ENCODE measurements at regions not wholly inside any gene's neighbourhood (a gene's known extent, or its start where the extent isn't known, plus 50 kb on each side); places are given as distances from the start of the nearest gene placed in this dataset.

- Histone ChIP-seq H3K36me3 (no peaks in the 10 kb centered on the region), H3K4me3 (ENCODE audit: low read depth, low read length) (no peak overlapping the region), H3K27me3 (ENCODE audit: insufficient read depth, low read depth, severe bottlenecking) (peaks cover 78% of the 10 kb centered on the region), H3K9me3 (ENCODE audit: severe bottlenecking) (peaks cover 6% of the 10 kb centered on the region), H3K27ac (no peak overlapping the region)
- no peak for TF ChIP-seq CTCF (IDR thresholded peaks at IDR 0.05; ENCODE audit: low read depth, low read length)
- no peak for DNase-seq
Measured at GRCh38 chr20:56934888-56935287, 305.8 kb downstream of the TFAP2C start.

DNA sequence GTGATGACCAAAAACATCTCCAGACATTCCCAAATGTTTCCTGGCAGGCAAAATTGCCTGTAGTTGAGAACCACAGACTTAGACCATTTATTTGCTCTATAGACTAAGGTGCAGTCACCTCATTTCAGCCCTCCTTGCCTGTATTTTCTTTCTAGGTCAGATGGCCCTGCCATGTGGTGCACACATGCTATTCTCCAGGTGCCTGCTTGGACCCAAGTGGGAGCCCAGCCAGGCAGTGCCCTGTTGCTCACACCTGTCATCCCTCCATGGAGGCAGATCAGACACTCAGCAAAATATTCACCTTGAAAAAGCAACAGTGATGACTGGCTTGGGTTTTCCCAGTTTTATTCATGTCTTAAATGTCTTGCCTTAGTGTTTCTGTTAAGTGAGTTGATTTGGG is 311.4 kb downstream of the TFAP2C start:
- no peaks in the 10 kb centered on the region for H3K36me3 ChIP-seq
- no peak overlapping the region for H3K27ac ChIP-seq
- H3K9me3 ChIP-seq (ENCODE audit: severe bottlenecking) = peaks cover 6% of the 10 kb centered on the region
- H3K27me3 ChIP-seq (ENCODE audit: insufficient read depth, low read depth, severe bottlenecking) = peaks cover 90% of the 10 kb centered on the region
- no peak for DNase-seq
- TF ChIP-seq CTCF (IDR thresholded peaks at IDR 0.05; ENCODE audit: low read depth, low read length) = no peak
- no peak overlapping the region for H3K4me3 ChIP-seq (ENCODE audit: low read depth, low read length)

DNA sequence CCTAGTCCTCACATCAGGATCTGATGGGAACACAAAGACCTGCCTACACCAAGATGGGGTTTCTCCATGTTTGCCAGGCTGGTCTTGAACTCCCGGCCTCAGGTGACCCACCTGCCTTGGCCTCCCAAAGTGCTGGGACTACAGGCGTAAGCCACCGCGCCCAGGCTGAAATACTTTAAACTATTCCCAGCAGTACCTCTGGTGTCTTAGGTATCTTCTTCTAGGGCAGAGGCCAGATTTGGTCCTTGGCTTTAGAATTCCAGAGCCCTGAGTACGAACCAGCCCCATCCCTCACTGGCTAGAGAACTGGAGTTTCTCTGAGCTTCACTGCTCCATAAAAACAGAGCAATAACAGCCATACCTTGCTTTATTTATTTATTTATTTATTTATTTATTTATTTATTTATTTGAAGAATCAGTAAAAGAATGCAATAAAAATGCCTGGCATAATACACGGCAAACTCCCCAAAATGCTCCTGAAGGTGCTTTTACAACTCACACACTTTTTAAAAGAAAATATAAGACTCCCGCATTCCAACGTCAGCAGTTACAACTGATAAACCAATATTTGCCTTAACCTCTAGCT is 312.1 kb downstream of the TFAP2C start:
- no peak for DNase-seq
- peaks cover 90% of the 10 kb centered on the region for H3K27me3 ChIP-seq (ENCODE audit: insufficient read depth, low read depth, severe bottlenecking)
- peaks cover 6% of the 10 kb centered on the region for H3K9me3 ChIP-seq (ENCODE audit: severe bottlenecking)
- no peak for TF ChIP-seq CTCF (IDR thresholded peaks at IDR 0.05; ENCODE audit: low read depth, low read length)
- H3K36me3 ChIP-seq = no peaks in the 10 kb centered on the region
- H3K27ac ChIP-seq = no peak overlapping the region
- no peak overlapping the region for H3K4me3 ChIP-seq (ENCODE audit: low read depth, low read length)

DNA sequence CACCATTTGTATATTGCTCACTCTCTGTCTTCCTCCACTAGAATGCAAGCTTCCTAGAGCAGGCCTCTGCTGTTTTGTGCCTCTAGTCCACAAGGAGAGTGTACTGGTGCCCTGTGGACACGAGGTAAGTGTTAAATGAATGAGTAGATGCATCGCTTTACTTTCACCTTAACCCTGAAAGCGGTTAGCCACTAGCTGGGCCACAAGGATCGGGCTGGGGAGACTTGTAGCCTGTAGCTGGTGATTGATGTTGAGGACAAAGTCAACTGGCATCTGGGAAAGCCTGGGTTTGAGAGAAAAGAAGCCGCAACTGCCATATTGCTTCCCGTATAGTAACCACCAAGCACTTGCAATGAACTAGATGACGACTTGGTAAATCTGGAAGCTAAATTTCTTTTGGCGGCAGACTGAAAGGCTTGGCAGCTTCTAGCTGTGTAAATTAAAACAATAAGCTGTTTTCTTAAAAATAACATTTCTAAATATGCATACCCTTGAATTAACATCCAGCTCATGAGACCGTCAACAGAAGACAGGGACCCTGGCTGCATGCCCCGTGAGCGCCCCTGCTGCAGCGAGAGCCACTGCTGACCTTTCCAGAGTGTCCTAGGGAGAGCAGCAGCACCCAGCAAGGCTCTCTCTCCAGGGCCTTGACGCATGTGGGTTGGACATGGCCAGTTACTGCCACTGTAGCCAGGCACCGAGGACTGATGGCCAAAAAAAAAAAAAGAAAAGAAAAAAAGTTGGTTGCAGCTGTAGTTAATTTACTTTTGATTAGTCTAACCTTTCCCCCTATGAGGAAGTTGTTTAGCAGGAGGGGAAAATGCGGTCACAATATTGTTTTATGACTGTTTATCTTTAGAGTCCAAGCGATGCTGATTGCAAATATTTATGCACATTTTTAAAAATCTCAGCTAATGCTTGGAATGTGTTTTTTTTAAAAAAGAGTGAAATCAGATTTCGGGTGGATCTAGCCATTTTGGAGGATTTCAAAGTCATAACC is 315.1 kb downstream of the TFAP2C start:
- no peaks in the 10 kb centered on the region for H3K36me3 ChIP-seq
- TF ChIP-seq CTCF (IDR thresholded peaks at IDR 0.05; ENCODE audit: low read depth, low read length) = no peak
- H3K27me3 ChIP-seq (ENCODE audit: insufficient read depth, low read depth, severe bottlenecking) = peaks cover 91% of the 10 kb centered on the region
- H3K9me3 ChIP-seq (ENCODE audit: severe bottlenecking) = peaks cover 2% of the 10 kb centered on the region
- no peak for DNase-seq
- H3K4me3 ChIP-seq (ENCODE audit: low read depth, low read length) = no peak overlapping the region
- no peak overlapping the region for H3K27ac ChIP-seq

- no peak for DNase-seq
- H3K27ac ChIP-seq = no peak overlapping the region
- H3K4me3 ChIP-seq (ENCODE audit: low read depth, low read length) = no peak overlapping the region
- H3K27me3 ChIP-seq (ENCODE audit: insufficient read depth, low read depth, severe bottlenecking) = peaks cover 94% of the 10 kb centered on the region
- TF ChIP-seq CTCF (IDR thresholded peaks at IDR 0.05; ENCODE audit: low read depth, low read length) = no peak
- H3K36me3 ChIP-seq = no peaks in the 10 kb centered on the region
- H3K9me3 ChIP-seq (ENCODE audit: severe bottlenecking) = peaks cover 5% of the 10 kb centered on the region
Measured at GRCh38 chr20:56945057-56945456, 316.0 kb downstream of the TFAP2C start.

All from WERI-Rb-1 (cell line).